WERI-Rb-1 (cell line): ENCODE measurements at regions not wholly inside any gene's neighbourhood (a gene's known extent, or its start where the extent isn't known, plus 50 kb on each side); places are given as distances from the start of the nearest gene placed in this dataset.

Source experiments
- DNase-seq: peaks from one replicate; pipeline ENCODE4 v3.0.0-alpha.2; 2020
- H3K27ac ChIP-seq: fragments of 250-450 bp; sonication (Bioruptor Pico); 2 replicates; pipeline ENCODE4 v1.5.1; 2020; ENCODE audit warnings: mild to moderate bottlenecking, moderate library complexity
- H3K27me3 ChIP-seq: fragments of 250-450 bp; sonication (Bioruptor Pico); 2 replicates; pipeline ENCODE4 v1.5.1; 2021; ENCODE audit warnings: mild to moderate bottlenecking, low read depth, moderate library complexity; ENCODE audit not compliant: insufficient read depth, severe bottlenecking
- H3K36me3 ChIP-seq: fragments of 250-450 bp; sonication (Bioruptor Pico); 2 replicates; pipeline ENCODE4 v1.5.1; 2020; ENCODE audit warnings: mild to moderate bottlenecking, moderate library complexity
- H3K4me3 ChIP-seq: 2 replicates; pipeline ENCODE4 v1.5.1; 2011; ENCODE audit warnings: low read depth, mild to moderate bottlenecking, control low read depth, low read length
- H3K9me3 ChIP-seq: fragments of 250-450 bp; sonication (Bioruptor Pico); 2 replicates; pipeline ENCODE4 v1.5.1; 2021; ENCODE audit warnings: mild to moderate bottlenecking, moderate library complexity; ENCODE audit not compliant: severe bottlenecking
- CTCF ChIP-seq: IDR thresholded peaks from 2 replicates; pipeline ENCODE4 v1.5.1; 2011; ENCODE audit warnings: low read depth, mild to moderate bottlenecking, control low read depth, inconsistent platforms, low read length

GRCh38 chr11:19430346-19430745 is 189.6 kb upstream of the E2F8 start:
- Histone ChIP-seq H3K27ac (no peak overlapping the region), H3K36me3 (no peaks in the 10 kb centered on the region), H3K4me3 (no peak overlapping the region), H3K27me3 (peaks cover 78% of the 10 kb centered on the region), H3K9me3 (no peaks in the 10 kb centered on the region)
- DNase-seq, result no peak
- no peak for TF ChIP-seq CTCF

GRCh38 chr11:19429108-19429760 is 188.5 kb upstream of the E2F8 start:
- Histone ChIP-seq H3K27ac (no peak overlapping the region), H3K4me3 (no peak overlapping the region), H3K36me3 (no peaks in the 10 kb centered on the region), H3K27me3 (peaks cover 73% of the 10 kb centered on the region), H3K9me3 (no peaks in the 10 kb centered on the region)
- no peak for TF ChIP-seq CTCF
- DNase-seq, result no peak

- H3K4me3 ChIP-seq, result no peak overlapping the region
- no peak overlapping the region for H3K27ac ChIP-seq
- TF ChIP-seq CTCF, result no peak
- H3K9me3 ChIP-seq, result no peaks in the 10 kb centered on the region
- no peaks in the 10 kb centered on the region for H3K36me3 ChIP-seq
- H3K27me3 ChIP-seq, result peaks cover 68% of the 10 kb centered on the region
- peak; percentile 14 for DNase-seq
Measured at GRCh38 chr11:19428206-19429002, 187.7 kb upstream of the E2F8 start.

- DNase-seq, result no peak
- Histone ChIP-seq H3K4me3 (no peak overlapping the region), H3K36me3 (no peaks in the 10 kb centered on the region), H3K27ac (no peak overlapping the region), H3K27me3 (peaks cover 58% of the 10 kb centered on the region), H3K9me3 (no peaks in the 10 kb centered on the region)
- TF ChIP-seq CTCF, result no peak
Measured at GRCh38 chr11:19426756-19427403, 186.1 kb upstream of the E2F8 start.

DNA sequence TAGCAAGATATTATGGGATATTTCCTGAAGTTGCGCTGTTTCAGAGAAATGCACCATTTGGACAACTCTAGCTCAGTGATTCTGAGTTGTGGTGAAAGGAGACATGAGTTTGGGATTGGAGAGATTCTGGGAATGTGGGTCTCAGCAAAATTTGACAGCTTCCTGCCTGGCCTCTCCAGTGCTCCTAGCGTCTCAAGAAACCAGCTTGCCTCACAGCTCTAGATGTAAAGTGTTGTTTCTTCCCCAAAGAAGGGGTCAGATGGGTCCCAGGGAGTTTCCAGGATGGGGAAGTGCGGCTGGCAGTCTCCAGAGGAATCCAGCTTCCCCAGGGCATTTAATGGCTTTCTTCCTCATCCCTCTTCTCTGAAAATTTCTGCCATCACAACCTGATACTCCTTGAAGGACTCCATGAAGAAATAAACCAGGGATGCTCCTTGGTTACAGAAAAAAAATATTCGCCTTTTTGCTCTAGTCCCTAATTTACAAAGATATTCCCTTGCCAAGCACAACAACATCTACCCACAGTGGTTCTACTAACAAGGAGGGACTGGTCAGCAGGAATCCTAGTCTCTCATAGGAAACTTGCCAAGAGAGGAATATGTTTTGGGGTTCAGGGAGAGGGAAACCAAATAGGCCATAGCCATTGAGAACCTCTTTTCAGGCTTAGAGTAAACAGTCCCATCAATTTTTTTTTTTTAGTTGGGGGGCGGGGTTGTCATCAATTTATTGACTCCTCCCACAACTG is 185.4 kb upstream of the E2F8 start:
- Histone ChIP-seq H3K36me3 (no peaks in the 10 kb centered on the region), H3K27me3 (peaks cover 52% of the 10 kb centered on the region), H3K9me3 (no peaks in the 10 kb centered on the region), H3K27ac (no peak overlapping the region), H3K4me3 (no peak overlapping the region)
- no peak for TF ChIP-seq CTCF
- no peak for DNase-seq
